HG03378 (cell line): ENCODE measurements at regions not wholly inside any gene's neighbourhood (a gene's known extent, or its start where the extent isn't known, plus 50 kb on each side); places are given as distances from the start of the nearest gene placed in this dataset.
"Not testable (repeated sequence)": the region's sequence is repeated elsewhere in the genome, so short reads cannot be mapped to it uniquely, and the experiment has no call there.

Source experiments
- ATAC-seq: cut with Tn5 transposase; IDR thresholded peaks from one replicate; pipeline ENCODE4 v1.9.1; 2021; ENCODE audit warnings: mild to moderate bottlenecking, moderate library complexity; ENCODE audit not compliant: unreplicated experiment

DNA sequence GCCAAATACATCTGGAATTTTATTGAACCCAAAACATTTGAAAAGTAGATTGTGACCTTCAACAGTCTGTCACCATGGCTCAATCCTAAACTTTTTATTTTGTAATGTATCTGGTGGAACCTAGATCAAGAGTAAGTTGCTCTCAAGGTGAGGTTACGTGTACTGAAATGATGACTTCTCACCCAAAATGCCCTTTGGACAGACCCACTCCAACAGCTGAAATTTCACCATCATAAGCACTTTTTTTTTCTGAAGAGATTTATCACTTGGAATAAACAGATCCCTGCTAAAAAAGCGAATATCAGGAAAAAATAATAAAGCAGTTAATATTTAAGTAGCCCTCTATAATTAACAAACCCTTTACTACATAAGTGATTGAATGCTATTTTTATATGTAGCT lies 155.0 kb upstream of the FBXL7 start:
- ATAC-seq, result no peak

DNA sequence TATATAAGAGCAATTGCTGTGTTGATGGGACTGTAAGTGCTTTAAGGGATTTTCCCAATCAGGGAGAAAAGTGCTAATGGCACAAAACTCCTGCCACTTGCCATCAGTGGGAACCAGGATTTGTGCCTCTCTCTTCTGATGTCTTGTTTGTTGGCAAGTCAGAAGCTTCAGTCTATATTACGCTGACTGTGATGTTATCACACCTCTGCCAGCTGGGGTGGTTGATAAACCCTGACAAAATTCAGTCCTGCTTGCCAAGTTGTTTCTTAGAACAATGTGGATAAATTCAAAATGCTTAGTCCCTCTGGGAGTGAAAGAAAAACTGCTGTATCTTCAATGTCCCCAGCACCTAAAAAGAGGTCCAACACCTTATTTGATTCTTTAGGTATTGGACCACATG lies 161.4 kb upstream of the FBXL7 start:
- no peak for ATAC-seq

DNA sequence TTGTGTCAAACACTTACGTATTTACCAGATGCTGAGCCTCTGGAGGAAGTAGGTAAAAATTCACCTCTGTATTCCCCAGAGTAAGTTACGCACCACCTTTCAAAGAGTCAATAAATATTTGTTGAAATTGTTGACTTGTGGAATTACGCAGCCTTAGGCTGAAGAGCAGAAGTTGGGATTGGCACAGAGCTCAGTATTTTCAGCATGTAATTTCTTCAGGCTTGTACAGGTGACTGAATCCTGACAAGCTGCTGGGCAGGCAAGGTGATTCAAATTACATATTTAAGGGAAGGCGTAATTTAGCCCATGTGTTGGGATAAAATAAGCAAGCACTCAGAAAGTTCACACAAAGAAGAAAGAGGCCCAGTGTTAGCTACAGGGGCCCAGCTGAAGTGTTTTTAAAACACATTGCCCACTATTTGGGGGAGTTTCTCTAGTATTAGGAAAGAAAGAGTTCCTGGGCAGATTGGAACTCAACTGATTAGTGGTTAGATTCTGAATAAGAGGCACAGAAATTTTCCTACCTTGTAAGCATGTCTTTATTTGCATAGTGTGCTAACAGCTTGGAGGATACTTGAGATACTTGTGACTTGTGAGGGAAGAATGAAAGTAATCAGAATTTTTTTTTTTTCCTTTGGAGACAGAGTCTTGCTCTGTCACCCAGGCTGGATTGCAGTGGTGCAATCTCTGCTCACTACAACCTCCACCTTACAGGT lies 165.3 kb upstream of the FBXL7 start:
- ATAC-seq, result no peak

DNA sequence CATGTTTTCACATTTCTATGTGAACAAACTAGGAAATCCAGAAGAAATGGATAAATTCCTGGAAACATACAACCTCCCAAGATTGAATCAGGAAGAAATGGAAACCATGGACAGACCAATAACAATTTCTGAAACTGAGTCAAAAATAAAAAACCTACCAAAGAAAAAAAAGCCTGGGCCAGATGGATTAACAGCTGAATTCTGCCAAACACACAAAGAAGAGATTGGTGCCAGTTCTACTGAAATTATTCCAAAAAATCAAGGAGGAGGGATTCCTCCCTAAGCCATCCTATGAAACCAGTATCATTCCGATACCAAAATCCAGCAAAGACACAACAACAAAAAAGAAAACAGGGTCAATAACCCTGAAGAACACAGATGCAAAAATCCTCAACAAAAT lies 166.9 kb upstream of the FBXL7 start:
- no peak for ATAC-seq

DNA sequence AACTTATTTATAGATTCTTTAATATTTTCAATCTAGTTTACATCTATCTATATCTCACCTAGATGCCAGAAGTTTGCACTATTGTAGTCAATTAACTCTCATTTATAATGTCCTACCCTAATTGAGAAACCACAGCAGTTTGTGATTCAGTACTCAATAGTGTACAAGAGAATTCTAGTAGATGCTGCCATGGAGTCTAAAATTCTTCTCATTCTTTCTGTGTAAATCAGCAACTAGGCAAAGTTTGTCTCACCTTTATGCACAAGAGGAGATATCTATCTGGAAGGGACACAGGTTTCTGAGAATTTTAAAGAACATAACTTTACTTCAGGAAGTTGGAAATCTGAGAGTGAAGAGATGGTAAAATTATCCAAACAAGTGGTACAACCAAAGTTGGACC lies 173.0 kb upstream of the FBXL7 start:
- ATAC-seq, result no peak

DNA sequence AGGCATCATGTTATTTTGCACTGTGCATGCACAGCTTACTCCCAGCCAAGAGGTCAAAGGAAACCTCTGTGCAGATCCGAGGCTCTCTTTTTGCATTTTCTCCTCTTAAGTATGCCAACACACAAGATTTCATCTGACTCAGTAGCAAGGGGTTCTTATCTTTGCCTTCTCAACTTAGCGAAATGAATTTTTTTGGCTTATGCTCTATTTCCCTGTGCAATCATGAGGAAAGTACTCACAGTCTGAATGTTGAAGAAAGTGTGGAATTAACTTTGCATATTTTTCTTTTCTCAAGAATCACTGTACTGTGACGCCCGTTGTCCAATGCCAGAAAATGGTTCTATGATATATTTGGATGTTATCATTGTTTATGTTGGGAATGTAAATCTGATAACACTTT lies 173.5 kb upstream of the FBXL7 start:
- no peak for ATAC-seq

DNA sequence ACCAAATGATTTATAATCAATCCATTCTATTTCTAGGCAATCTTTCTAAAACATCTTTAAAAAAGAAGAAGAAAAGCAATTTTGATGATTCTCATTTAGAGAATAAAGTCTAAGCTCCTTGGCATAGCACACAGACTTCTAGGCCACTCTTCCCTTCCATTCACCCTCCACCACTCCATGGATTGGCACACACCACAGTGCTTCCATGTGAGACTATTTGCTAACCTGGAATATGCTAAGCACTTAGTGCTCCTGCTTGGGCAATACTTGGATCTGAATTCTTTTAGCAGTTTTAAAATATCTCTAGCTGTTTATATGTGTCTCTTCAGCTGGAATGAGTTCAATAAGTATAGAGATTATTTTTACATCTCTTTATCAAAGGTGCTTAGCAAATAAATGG lies 177.6 kb upstream of the FBXL7 start:
- ATAC-seq, result no peak

DNA sequence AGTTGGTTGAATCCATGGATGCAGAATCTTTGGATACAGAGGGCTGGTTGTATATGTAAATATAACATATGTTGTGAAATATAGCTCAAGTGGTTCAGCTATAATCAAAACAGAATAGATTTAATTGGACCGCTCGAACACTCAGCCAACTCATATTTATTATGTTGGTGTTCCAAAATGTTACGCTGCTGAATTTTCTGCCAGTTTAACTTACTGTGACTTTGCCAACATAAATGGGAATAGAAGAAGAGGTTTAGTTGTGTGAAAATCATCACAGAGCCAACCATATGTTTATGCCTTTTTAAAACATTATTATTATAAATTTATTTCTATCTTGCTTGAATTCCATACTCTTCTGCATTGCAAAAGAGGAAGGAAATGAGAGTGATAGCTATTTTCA lies 178.2 kb upstream of the FBXL7 start:
- ATAC-seq, result no peak

DNA sequence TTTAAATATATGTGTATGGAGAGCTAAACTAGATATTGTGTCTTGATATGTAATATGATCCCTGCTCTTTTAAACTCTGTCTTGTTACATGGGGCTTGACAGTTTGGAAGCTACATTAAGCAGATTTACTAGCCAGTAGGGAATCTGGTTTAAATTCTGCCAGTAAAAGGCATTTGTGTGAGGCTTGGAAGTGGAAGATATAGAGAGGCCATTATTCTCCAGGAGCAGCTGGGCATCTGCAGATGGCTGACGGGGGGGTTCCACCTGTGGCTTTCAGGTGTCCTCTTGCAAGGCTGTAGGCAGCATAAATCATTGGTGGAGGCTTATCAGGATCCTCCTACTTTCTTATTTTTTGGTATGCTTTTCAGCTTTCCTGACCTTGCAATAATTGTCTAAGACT lies 179.1 kb upstream of the FBXL7 start:
- ATAC-seq, result no peak

DNA sequence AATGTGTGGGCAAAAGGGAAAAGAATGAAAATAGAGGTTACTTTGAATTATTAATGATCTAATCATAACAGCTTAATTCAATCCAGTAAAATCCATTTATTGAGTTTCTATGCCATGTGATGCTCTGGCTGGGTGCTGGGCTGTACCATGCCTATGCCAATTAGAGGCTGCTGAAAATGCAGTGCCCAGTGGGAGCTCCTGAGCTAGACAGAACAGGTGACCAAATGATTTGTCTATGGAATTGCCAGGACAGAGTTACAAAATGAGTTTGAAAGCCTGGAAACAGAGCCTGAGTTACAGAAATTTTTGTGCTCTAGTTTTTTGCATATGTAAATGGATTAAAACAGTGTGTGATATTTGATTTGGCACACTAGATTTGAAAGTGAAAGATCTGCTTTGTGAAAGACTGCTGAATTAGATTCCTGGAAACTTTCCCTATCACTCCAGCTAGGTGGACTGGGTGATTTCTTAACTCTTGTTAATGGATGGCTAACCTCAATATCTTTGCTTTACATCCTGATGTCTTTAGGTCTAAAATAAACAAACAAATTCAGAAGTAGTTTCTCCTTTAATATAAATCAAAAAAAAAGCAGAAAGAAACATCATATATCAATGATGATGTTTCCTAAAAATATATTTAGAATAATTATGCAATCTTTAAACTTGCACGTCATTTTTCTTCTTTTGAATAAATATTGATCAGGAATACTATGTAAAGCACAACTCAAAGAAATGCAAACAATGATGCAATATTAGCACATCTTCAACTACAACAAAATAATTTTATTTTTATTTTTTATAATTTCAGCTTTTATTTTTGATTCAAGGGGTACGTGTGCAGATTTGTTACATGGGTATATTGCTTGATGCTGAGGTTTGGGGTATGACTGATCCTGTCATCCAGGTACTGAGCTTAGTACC lies 194.8 kb upstream of the FBXL7 start:
- no peak for ATAC-seq

DNA sequence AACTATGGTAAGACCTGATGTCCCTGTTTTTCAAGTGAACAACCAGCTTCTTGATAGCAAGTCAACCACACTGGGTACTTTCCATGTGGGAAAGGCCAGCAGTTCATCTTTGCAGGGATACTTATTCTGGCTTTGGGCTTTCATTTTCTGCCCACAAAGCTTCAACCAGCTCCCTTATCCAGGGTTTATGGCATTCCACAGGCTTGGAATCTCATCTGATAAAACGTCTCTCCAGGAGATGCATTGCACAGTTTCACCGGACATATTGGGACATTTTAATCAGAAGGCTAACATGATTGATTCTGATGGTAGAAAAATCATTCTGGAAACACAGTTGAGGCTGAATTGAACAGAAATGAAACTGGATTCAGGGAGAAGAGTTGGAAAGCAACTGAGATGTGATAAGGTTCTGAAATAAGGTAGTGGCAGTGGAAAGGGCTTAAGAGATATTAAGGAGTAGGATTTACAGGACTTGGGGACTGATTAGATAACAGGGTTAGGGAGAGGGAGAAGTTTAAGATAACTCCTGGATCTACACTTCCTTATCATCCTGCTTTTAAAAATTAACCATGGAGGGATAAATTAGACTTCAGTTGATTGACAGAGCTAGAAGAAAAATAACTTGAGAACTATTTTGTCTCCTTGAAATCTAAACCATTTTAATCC lies 195.8 kb upstream of the FBXL7 start:
- no peak for ATAC-seq

DNA sequence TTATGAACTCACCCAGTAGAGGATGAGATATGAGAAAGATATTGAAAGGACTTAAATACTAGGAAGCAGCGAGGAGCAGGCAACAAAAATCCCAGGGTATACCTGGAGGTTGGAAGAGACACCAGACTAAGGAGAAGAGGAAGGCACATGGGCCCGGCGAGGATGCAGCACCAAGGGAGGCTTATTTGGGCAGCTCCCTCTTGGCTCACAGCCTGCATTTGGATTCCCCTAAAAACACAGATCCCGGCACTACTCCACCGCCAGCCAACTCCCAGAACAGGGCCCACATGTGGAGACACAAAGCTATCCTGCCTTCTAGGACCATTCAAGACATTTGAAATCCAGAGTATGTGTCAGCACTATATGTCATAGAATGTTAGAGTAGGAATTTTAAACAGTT lies 199.8 kb upstream of the FBXL7 start:
- ATAC-seq, result no peak

DNA sequence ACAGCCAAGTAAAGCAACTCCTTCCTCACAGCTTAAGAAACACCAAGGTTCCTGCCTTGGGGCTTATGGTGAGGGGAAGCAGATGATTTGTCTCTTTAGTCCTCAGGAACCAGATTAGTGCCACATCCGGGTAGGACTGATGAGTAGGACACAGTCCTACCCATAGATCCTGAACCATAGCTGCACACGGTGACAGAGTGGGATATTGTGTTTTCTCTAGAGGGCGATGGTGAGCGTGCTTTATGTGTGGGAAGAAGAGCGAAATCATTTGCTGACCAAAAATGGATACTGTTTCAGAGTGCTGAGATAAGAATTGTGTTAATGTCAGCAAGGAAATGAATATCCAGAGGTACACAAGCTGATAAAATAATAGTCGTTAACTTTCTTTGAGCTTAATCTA lies 209.0 kb upstream of the FBXL7 start:
- no peak for ATAC-seq

DNA sequence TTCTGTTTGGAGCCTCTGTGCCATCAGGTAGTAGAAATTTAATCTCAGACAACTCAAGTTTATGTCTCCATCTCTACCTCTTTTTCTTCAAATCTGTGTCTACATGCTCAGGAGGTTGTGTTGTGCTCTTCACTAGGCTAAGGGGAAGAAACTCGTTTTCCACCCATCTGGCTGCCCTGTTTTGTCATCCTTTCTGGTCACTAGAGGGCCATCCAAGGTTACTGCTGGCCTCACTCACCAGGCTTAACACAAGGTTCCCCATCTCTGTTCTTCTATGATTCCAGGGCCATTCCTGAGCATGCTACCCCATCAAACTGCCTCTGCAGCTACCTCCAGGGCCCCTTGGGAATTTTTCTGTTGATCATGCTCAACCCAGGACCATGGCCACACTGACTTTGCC lies 213.3 kb upstream of the FBXL7 start:
- ATAC-seq, result no peak

DNA sequence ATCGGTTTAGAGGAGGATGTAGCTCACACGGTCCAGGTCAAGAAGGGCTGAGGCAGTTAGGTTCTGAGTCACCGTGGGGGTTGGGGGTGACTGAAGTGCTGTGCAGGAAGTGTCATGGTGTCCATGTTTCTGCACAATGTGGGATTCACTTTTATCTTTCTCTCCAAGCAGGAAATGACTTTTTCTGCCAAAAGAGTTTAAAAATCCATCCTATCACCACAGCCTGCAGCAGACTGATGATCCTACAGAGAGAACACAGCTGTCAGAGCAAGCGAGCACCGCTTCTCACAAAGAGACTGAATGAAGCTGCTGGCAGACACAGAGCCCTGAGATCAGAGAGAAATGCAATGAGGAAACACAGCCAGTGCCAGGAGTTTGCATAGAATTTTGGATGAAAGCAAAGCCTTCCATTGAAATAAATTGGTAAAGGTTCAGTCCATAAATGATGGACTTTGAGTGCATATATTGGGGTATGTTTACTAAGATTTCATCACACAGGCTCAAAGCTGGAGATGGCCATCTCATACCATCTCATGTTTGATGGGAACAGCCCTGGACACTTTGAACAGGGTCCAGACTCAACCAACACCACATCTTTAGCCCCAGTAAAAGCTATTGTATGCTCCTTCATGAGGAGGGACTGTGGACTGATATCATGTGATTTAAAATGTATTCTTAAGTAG lies 213.9 kb upstream of the FBXL7 start:
- ATAC-seq, result no peak

DNA sequence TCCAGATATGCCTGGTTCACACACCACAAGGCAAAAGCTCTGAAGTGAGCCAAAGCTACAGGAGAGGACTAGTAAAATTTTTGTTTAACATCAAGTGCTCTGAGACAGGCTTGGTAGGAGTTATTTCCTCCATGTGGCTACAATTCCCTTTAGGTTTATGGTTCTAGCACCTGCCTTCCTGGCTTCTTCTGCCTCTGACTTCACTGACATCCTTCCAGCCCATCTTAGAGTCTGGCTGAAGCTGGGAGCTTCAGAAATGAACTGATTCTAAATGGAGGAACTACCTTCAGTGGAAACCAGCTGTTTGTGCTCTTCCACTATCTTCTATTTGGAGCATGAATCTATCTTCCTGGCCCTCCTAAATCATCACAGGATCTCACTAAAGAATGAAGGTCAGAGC lies 215.3 kb upstream of the FBXL7 start:
- ATAC-seq, result no peak

DNA sequence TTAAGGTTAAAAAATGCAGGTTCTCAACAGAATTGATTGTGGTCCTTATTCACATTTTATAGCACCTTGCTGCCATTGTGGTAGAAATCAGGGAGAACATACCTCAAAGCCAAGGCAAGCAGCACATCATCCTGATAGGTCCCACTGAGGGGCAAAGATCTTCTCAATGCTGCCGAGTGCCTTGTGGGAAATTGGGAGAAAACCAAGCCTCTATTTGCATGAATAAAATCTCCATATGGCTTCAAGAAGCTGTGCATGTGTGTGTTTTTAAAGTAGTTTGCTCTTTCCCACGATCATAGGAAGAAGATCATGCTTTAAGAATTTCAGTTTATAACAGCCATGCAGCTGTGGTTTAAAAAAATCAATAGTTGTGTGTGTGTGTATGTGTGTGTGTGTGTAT lies 216.9 kb upstream of the FBXL7 start:
- no peak for ATAC-seq

DNA sequence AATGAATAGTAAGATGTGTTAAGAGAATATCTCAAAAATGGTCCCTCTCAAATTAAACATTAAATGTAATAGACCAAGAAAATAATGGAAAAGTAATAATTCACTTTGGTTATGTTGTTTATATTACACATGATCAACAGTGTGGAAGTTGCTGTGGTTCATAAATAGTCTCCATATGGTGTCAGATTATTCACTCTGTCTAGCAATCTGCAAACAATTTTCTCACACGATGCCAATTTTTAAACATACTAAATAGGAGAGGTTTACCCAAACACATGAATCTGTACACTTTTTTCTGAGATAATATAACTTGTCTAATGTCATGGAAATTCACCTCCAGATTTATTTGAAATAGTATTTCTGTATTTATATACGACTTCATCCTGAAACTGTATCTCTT lies 217.4 kb upstream of the FBXL7 start:
- ATAC-seq, result no peak

DNA sequence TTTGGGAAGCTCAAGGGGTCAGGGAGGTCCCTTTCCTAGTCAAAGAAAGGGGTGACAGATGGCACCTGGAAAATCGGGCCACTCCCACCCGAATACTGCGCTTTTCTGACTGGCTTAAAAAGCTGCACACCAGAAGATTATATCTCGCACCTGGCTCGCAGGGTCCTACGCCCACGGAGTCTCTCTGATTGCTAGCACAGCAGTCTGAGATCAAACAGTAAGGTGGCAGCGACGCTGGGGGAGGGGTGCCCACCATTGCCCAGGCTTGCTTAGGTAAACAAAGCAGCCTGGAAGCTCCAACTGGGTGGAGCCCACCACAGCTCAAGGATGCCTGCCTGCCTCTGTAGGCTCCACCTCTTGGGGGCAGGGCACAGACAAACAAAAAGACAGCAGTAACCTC lies 228.4 kb upstream of the FBXL7 start:
- not testable (repeated sequence) for ATAC-seq

DNA sequence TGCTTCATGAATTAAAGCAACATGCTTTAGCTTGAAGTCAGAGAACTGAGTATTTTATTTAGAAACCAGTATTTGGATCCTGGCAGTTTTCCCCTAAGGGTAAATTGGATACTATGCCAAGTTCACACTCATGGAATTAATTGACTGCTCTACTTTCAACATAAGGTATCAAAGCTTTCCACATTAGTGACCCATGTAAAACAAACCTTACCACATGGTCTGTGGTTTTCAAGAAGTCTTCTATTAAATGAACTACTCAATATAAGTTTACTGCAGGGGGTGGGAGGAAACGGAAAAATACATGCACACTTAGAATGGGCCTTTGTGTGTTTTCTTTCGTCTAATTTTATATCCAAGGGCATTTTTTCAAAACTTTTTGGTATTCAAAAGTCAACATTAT lies 232.0 kb upstream of the FBXL7 start:
- no peak for ATAC-seq

DNA sequence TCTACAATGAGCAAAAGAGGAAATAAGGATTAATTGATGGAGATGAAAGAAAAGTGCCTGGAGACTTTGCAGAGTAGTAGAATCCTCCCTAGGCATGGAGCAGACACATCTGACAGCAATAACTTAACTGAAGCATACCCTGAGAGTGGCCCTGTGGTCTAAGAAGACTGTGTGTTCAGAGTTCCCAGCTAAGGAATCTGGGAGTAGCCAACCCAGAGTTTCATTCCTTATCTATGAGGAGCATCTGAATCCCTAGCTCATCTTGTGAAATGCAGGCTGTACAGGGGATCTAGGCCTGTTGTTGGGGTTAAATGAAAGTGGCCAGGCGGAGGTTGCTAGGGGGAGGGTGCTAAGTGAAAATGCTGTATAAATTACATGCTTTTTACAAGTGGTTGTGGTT lies 233.1 kb upstream of the FBXL7 start:
- no peak for ATAC-seq
